ENCODE measurements at regions not wholly inside any gene's neighbourhood (a gene's known extent, or its start where the extent isn't known, plus 50 kb on each side); places are given as distances from the start of the nearest gene placed in this dataset.

GRCh38 chr3:1726741-1727140 lies 371.9 kb upstream of the CNTN4 start:
- BruUV-seq (replicated peaks): no TSS peak
- H4K20me1 ChIP-seq (replicated peaks; ENCODE audit: control insufficient read depth, extremely low read depth, insufficient read depth, low read length): no peaks in the 10 kb centered on the region
- H3K4me3 ChIP-seq (replicated peaks in 1 of 3; ENCODE audit: insufficient read depth in 1 of 3, low read depth in 1 of 3, low read length in 3 of 3): no peak overlapping the region
- H3K9me1 ChIP-seq (replicated peaks; ENCODE audit: control insufficient read depth, extremely low read depth, insufficient read depth, low read length): no peaks in the 10 kb centered on the region
- ChIA-PET CTCF (no interaction called here), POLR2A (no interaction called here)
- no peaks in the 10 kb centered on the region for H3K79me2 ChIP-seq (ENCODE audit: control insufficient read depth, insufficient read depth, low read length)
- intact Hi-C loops (cut with micrococcal nuclease): no loop called here
- no peak overlapping the region for H3K27ac ChIP-seq (ENCODE audit: insufficient read depth, low read depth, low read length)
- dilution Hi-C loops (cut with MboI; ENCODE audit: extremely low pct_ligation_motif_present, low sequenced_read_pairs): no loop called here
- TF ChIP-seq JUN (IDR thresholded peaks at IDR 0.05; ENCODE audit: borderline replicate concordance, insufficient read depth, insufficient read length, low read depth) (no peak), FOS (IDR thresholded peaks at IDR 0.05; ENCODE audit: borderline replicate concordance, insufficient read depth, low read length) (no peak), POLR2A (IDR thresholded peaks at IDR 0.05; ENCODE audit: low read depth, low read length) (no peak), MAX (IDR thresholded peaks at IDR 0.05; ENCODE audit: insufficient read depth, insufficient read length) (no peak), POLR2AphosphoS5 (IDR thresholded peaks at IDR 0.05; ENCODE audit: insufficient read depth, low read depth, low read length) (no peak), CTCF (IDR thresholded peaks at IDR 0.05; ENCODE audit: extremely low read depth in 1 of 2, insufficient read depth in 1 of 2, low read depth in 1 of 2, low read length in 2 of 2) (no peak), GATA2 (IDR thresholded peaks at IDR 0.05; ENCODE audit: insufficient read depth, insufficient read length, low read depth, low read length) (no peak), EZH2 (IDR thresholded peaks at IDR 0.05; ENCODE audit: borderline replicate concordance, low read depth, low read length, severe bottlenecking) (no peak), MYC (IDR thresholded peaks at IDR 0.05; ENCODE audit: low read depth, low read length) (no peak)
- H3K4me1 ChIP-seq (ENCODE audit: control insufficient read depth, extremely low read depth, insufficient read depth, low read length): no peaks in the 10 kb centered on the region
- peaks cover 5% of the 10 kb centered on the region for H3K9me3 ChIP-seq (replicated peaks; ENCODE audit: control insufficient read depth, insufficient read depth, low read length)
- H3K27me3 ChIP-seq (ENCODE audit: control insufficient read depth in 2 of 2, insufficient read depth in 2 of 2, low read length in 2 of 2): no peaks in the 10 kb centered on the region
- no peak overlapping the region for H3K4me2 ChIP-seq (ENCODE audit: insufficient read depth, low read length)
- no peak overlapping the region for H2AFZ ChIP-seq (ENCODE audit: low read depth, low read length)
- no peak for FAIRE-seq
- DNase-seq (ENCODE audit: low read depth, low spot score): no peak
- no peak overlapping the region for H3K9ac ChIP-seq (replicated peaks; ENCODE audit: extremely low read depth, insufficient read depth, low read length)
- no peaks in the 10 kb centered on the region for H3K36me3 ChIP-seq (ENCODE audit: control insufficient read depth in 2 of 2, extremely low read depth in 1 of 2, insufficient read depth in 2 of 2, low read length in 2 of 2)
